HEK293T (cell line): ENCODE measurements at regions not wholly inside any gene's neighbourhood (a gene's known extent, or its start where the extent isn't known, plus 50 kb on each side); places are given as distances from the start of the nearest gene placed in this dataset.

Experiments
- CTCF ChIA-PET: fragments of 350-600 bp; formaldehyde crosslinking; extraction: SDS; loops from one replicate; lab custom pipeline; 2021; ENCODE audit warnings: antibody characterized with exemption, inconsistent platforms; lab: Yijun Ruan, JAX
- POLR2A ChIA-PET: fragments of 350-600 bp; formaldehyde crosslinking; extraction: SDS; loops from one replicate; lab custom pipeline; 2020; ENCODE audit warnings: antibody characterized with exemption, inconsistent platforms; lab: Yijun Ruan, JAX
- DNase-seq: peaks from one replicate; pipeline ENCODE4 v3.0.0; 2012; ENCODE audit warnings: mixed read lengths; ENCODE audit errors: extremely low spot score
- ARNT ChIP-seq: fragments of 450-650 bp; IDR thresholded peaks from 2 replicates; pipeline ENCODE4 v1.6.1; 2017; ENCODE audit warnings: mild to moderate bottlenecking
- BHLHE40 ChIP-seq: fragments of 450-650 bp; IDR thresholded peaks from 2 replicates; pipeline ENCODE4 v1.6.1; 2016; ENCODE audit warnings: mild to moderate bottlenecking, moderate library complexity, borderline replicate concordance
- CTBP1 ChIP-seq: fragments of 450-650 bp; IDR thresholded peaks from 2 replicates; pipeline ENCODE4 v1.6.1; 2016; ENCODE audit warnings: borderline replicate concordance
- ELF4 ChIP-seq: fragments of 450-650 bp; IDR thresholded peaks from 2 replicates; pipeline ENCODE4 v1.6.1; 2017; ENCODE audit warnings: antibody characterized with exemption
- FOXA1 ChIP-seq: fragments of 450-650 bp; IDR thresholded peaks from 2 replicates; pipeline ENCODE4 v1.6.1; 2016; ENCODE audit warnings: mild to moderate bottlenecking
- FOXK2 ChIP-seq: fragments of 450-650 bp; IDR thresholded peaks from 2 replicates; pipeline ENCODE4 v1.6.1; 2016; ENCODE audit warnings: mild to moderate bottlenecking
- FOXM1 ChIP-seq: fragments of 450-650 bp; IDR thresholded peaks from 2 replicates; pipeline ENCODE4 v1.6.1; 2017; ENCODE audit warnings: mild to moderate bottlenecking, borderline replicate concordance
- HDGF ChIP-seq: fragments of 450-650 bp; IDR thresholded peaks from 2 replicates; pipeline ENCODE4 v1.6.1; 2017; ENCODE audit warnings: antibody characterized with exemption, borderline replicate concordance
- L3MBTL2 ChIP-seq: fragments of 450-650 bp; conservative IDR thresholded peaks from 2 replicates; pipeline ENCODE4 v1.6.1; 2016; ENCODE audit warnings: mild to moderate bottlenecking
- LEF1 ChIP-seq: fragments of 450-650 bp; IDR thresholded peaks from 2 replicates; pipeline ENCODE4 v1.6.1; 2017; ENCODE audit warnings: mild to moderate bottlenecking, borderline replicate concordance
- NFRKB ChIP-seq: fragments of 450-650 bp; IDR thresholded peaks from 2 replicates; pipeline ENCODE4 v1.6.1; 2016; ENCODE audit warnings: mild to moderate bottlenecking, moderate library complexity
- PKNOX1 ChIP-seq: fragments of 450-650 bp; IDR thresholded peaks from 2 replicates; pipeline ENCODE4 v1.6.1; 2016
- SP1 ChIP-seq: fragments of 450-650 bp; IDR thresholded peaks from 2 replicates; pipeline ENCODE4 v1.6.1; 2017
- SUZ12 ChIP-seq: fragments of 450-650 bp; IDR thresholded peaks from 2 replicates; pipeline ENCODE4 v1.6.1; 2016; ENCODE audit warnings: mild to moderate bottlenecking
- TARDBP ChIP-seq: fragments of 450-650 bp; IDR thresholded peaks from 2 replicates; pipeline ENCODE4 v1.6.1; 2016
- ZNF384 ChIP-seq: fragments of 450-650 bp; IDR thresholded peaks from 2 replicates; pipeline ENCODE4 v1.6.1; 2016

- TF ChIP-seq FOXM1 (no peak), TARDBP (no peak)
- DNase-seq = no peak
- ChIA-PET CTCF (no interaction called here), POLR2A (no interaction called here)
These were observed 58.6 kb upstream of the GSAP start for GRCh38 chr7:77474756-77475155.

- ChIA-PET CTCF (no interaction called here), POLR2A (no interaction called here)
- TF ChIP-seq NFRKB = no peak
- no peak for TF ChIP-seq HDGF
- no peak for TF ChIP-seq L3MBTL2
- no peak for TF ChIP-seq PKNOX1
- TF ChIP-seq ELF4 = no peak
- TF ChIP-seq BHLHE40 = no peak
- TF ChIP-seq SP1 = no peak
- TF ChIP-seq FOXA1 = no peak
- TF ChIP-seq SUZ12 = no peak
- TF ChIP-seq CTBP1 = no peak
- no peak for TF ChIP-seq ARNT
- TF ChIP-seq ZNF384 = no peak
- no peak for TF ChIP-seq FOXK2
- TF ChIP-seq FOXM1 = no peak
- no peak for TF ChIP-seq TARDBP
- no peak for TF ChIP-seq LEF1
- no peak for DNase-seq
These were observed 57.3 kb upstream of the GSAP start for GRCh38 chr7:77473229-77474005.

GRCh38 chr7:77469927-77470326 lies 53.8 kb upstream of the GSAP start:
- DNase-seq = no peak
- ChIA-PET POLR2A (no interaction called here), CTCF (no interaction called here)
- TF ChIP-seq TARDBP (no peak), FOXK2 (no peak), FOXA1 (no peak), FOXM1 (no peak), SP1 (no peak), ZNF384 (no peak), LEF1 (no peak), ARNT (no peak), HDGF (no peak), L3MBTL2 (no peak), SUZ12 (no peak), NFRKB (no peak), ELF4 (no peak), CTBP1 (no peak), BHLHE40 (no peak)

- DNase-seq = no peak
- TF ChIP-seq NFRKB (no peak), L3MBTL2 (no peak), PKNOX1 (no peak), SUZ12 (no peak), SP1 (no peak), FOXA1 (no peak), HDGF (no peak), ZNF384 (no peak), CTBP1 (no peak), TARDBP (no peak), FOXM1 (no peak), FOXK2 (no peak), LEF1 (no peak), ELF4 (no peak), ARNT (no peak), BHLHE40 (no peak)
- POLR2A ChIA-PET = no interaction called here
These were observed 51.3 kb upstream of the GSAP start for GRCh38 chr7:77467408-77467807.

GRCh38 chr7:77466450-77466849 lies 50.3 kb upstream of the GSAP start:
- TF ChIP-seq FOXA1 (no peak), BHLHE40 (no peak), ARNT (no peak), FOXK2 (no peak), SP1 (no peak), FOXM1 (no peak), ZNF384 (no peak), CTBP1 (no peak), HDGF (no peak), TARDBP (no peak), LEF1 (no peak), L3MBTL2 (no peak)
- DNase-seq = no peak
- POLR2A ChIA-PET = no interaction called here
- CTCF ChIA-PET = no interaction called here

More at GRCh38 chr7:77467408-77467807, 51.3 kb upstream of the GSAP start:
- CTCF ChIA-PET = no interaction called here
